GM23338 (cell line): ENCODE measurements at regions not wholly inside any gene's neighbourhood (a gene's known extent, or its start where the extent isn't known, plus 50 kb on each side); places are given as distances from the start of the nearest gene placed in this dataset.
"Not testable (repeated sequence)": the region's sequence is repeated elsewhere in the genome, so short reads cannot be mapped to it uniquely, and the experiment has no call there.

ENCODE experiments used
- ATAC-seq: fragments of 200-7000 bp; cut with Tn5 transposase; 3 replicates; pipeline ENCODE4 v1.9.1; 2020
- DNase-seq: peaks from one replicate; pipeline ENCODE4 v3.0.0-alpha.2; 2015; ENCODE audit warnings: low spot score
- H2AFZ ChIP-seq: fragments of 200-600 bp; sonication (generic); 2 replicates; pipeline ENCODE4 v1.8.0; 2016; ENCODE audit warnings: antibody characterized with exemption, mild to moderate bottlenecking, moderate library complexity
- H3F3A ChIP-seq: fragments of 200-600 bp; sonication (generic); replicated peaks from 2 replicates; pipeline ENCODE4 v1.8.0; 2017; ENCODE audit warnings: antibody characterized with exemption, mixed run types, low read depth
- H3K27ac ChIP-seq: fragments of 200-600 bp; sonication (generic); 2 replicates; pipeline ENCODE4 v1.6.1; 2016; ENCODE audit warnings: low read depth
- H3K27me3 ChIP-seq: fragments of 200-600 bp; sonication (generic); 2 replicates; pipeline ENCODE4 v1.8.0; 2016; ENCODE audit warnings: mild to moderate bottlenecking, mixed run types, moderate library complexity; ENCODE audit not compliant: insufficient read depth
- H3K36me3 ChIP-seq: fragments of 200-600 bp; sonication (generic); 2 replicates; pipeline ENCODE4 v1.8.0; 2016; ENCODE audit warnings: mild to moderate bottlenecking; ENCODE audit not compliant: insufficient read depth
- H3K4me1 ChIP-seq: fragments of 200-600 bp; sonication (generic); 2 replicates; pipeline ENCODE4 v1.8.0; 2016; ENCODE audit warnings: mild to moderate bottlenecking, moderate library complexity; ENCODE audit not compliant: insufficient read depth
- H3K4me2 ChIP-seq: fragments of 200-600 bp; sonication (generic); 2 replicates; pipeline ENCODE4 v1.7.1; 2017; ENCODE audit warnings: mixed run types
- H3K4me3 ChIP-seq: fragments of 200-600 bp; sonication (generic); 2 replicates; pipeline ENCODE4 v1.6.1; 2016; ENCODE audit warnings: mixed run types
- H3K79me2 ChIP-seq: fragments of 200-600 bp; sonication (generic); replicated peaks from 2 replicates; pipeline ENCODE4 v1.8.0; 2017; ENCODE audit warnings: mild to moderate bottlenecking; ENCODE audit not compliant: insufficient read depth
- H3K9me2 ChIP-seq: fragments of 200-600 bp; sonication (generic); 2 replicates; pipeline ENCODE4 v1.8.0; 2017; ENCODE audit not compliant: insufficient read depth
- H4K20me1 ChIP-seq: fragments of 200-600 bp; sonication (generic); replicated peaks from 2 replicates; pipeline ENCODE4 v1.8.0; 2017; ENCODE audit warnings: mild to moderate bottlenecking; ENCODE audit not compliant: insufficient read depth
- H3K27ac Mint-ChIP-seq: 2 replicates; pipeline ENCODE4 v1.8.0; 2020; ENCODE audit warnings: inconsistent platforms, mild to moderate bottlenecking, moderate library complexity, mixed read lengths
- H3K27me3 Mint-ChIP-seq: 3 replicates; pipeline ENCODE4 v1.8.0; 2022; ENCODE audit warnings: low read depth, mild to moderate bottlenecking, moderate library complexity, mixed read lengths, inconsistent platforms; ENCODE audit not compliant: insufficient read depth, poor library complexity
- H3K36me3 Mint-ChIP-seq: 3 replicates; pipeline ENCODE4 v1.8.0; 2021; ENCODE audit warnings: low read depth, mild to moderate bottlenecking, inconsistent platforms, moderate library complexity, mixed read lengths
- H3K4me1 Mint-ChIP-seq: 3 replicates; pipeline ENCODE4 v1.8.0; 2020; ENCODE audit warnings: mild to moderate bottlenecking, inconsistent platforms, mixed read lengths
- H3K4me3 Mint-ChIP-seq: 3 replicates; pipeline ENCODE4 v1.8.0; 2021; ENCODE audit warnings: moderate library complexity, mild to moderate bottlenecking, inconsistent platforms, mixed read lengths
- H3K9me3 Mint-ChIP-seq: 3 replicates; pipeline ENCODE4 v1.8.0; 2020; ENCODE audit warnings: moderate library complexity, mild to moderate bottlenecking, inconsistent platforms, mixed read lengths
- CTCF ChIP-seq, 2 experiments: fragments of 200-600 bp in 1 of 2; sonication (generic) in 1 of 2; conservative IDR thresholded peaks; 2 replicates each; pipeline versions ENCODE4 v1.5.1 to v1.6.1; 2016 to 2017; ENCODE audit warnings: antibody characterized with exemption in 2 of 2, low read depth in 2 of 2, mild to moderate bottlenecking in 2 of 2, moderate library complexity in 1 of 2

DNA sequence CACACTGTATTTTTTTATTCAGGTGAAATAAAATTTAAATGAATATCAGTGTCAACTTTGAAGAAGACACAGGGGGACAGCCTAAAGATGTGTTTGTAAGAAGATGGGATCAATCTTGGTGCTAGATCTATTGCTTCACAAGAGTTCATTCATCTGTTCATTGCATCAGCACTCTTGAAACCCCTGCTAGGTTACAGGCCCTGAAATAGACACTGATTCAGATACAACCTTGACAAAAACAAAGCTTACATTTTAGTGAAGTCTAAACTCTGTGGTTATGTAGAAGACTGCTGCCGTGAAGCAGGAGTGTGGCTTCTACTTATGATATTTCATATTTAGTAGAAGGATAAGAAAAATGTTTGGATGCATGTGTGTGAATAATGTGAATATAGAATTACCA is 215.9 kb upstream of the LRRC61 start:
- H3K4me2 ChIP-seq, H3K27ac ChIP-seq, H3K36me3 ChIP-seq, H3K4me3 ChIP-seq, H3K36me3 Mint-ChIP-seq, H2AFZ ChIP-seq, H3K27ac Mint-ChIP-seq, H3K4me1 ChIP-seq, H3F3A ChIP-seq, H3K9me3 Mint-ChIP-seq, H4K20me1 ChIP-seq, H3K27me3 Mint-ChIP-seq, DNase-seq, H3K79me2 ChIP-seq, H3K4me1 Mint-ChIP-seq, H3K27me3 ChIP-seq, H3K9me2 ChIP-seq, H3K4me3 Mint-ChIP-seq, ATAC-seq: not testable (repeated sequence)

DNA sequence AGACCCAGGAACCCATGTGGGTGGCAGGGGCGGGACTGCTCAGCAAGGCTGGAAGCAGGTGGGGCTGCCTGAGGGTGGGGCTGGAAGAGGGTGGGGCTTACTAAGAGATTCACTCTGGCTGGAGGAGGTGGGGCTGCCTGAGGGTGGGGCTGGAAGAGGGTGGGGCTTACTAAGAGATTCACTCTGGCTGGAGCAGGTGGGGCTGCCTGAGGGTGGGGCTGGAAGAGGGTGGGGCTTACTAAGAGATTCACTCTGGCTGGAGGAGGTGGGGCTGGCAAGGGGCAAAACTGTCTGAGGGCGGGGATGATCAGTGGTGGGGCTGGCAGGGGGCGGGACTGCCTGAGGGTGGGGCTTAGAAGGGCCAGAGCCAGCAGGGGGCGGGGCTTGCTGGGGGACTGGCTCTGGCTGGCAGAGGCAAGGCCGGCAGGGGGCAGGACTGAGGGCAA is 212.8 kb upstream of the LRRC61 start:
- not testable (repeated sequence) for H3K27me3 Mint-ChIP-seq, H3K9me3 Mint-ChIP-seq, H4K20me1 ChIP-seq, H3K4me1 ChIP-seq, H3K27me3 ChIP-seq, H3K36me3 ChIP-seq, H3K36me3 Mint-ChIP-seq, H3K27ac ChIP-seq, H3K27ac Mint-ChIP-seq, H3K4me3 Mint-ChIP-seq, H3K4me1 Mint-ChIP-seq, H3F3A ChIP-seq, H3K79me2 ChIP-seq, H3K4me3 ChIP-seq, H2AFZ ChIP-seq, H3K9me2 ChIP-seq, H3K4me2 ChIP-seq
- peak; percentile 87 for DNase-seq
- ATAC-seq, result peak; percentile 91
- 0 out of 4 replicates have a peak, but pooled peaks of 1 of the 2 experiments have one; percentile 1 for TF ChIP-seq CTCF (conservative IDR thresholded peaks at IDR 0.05; ENCODE audit: low read depth in 2 of 2)

DNA sequence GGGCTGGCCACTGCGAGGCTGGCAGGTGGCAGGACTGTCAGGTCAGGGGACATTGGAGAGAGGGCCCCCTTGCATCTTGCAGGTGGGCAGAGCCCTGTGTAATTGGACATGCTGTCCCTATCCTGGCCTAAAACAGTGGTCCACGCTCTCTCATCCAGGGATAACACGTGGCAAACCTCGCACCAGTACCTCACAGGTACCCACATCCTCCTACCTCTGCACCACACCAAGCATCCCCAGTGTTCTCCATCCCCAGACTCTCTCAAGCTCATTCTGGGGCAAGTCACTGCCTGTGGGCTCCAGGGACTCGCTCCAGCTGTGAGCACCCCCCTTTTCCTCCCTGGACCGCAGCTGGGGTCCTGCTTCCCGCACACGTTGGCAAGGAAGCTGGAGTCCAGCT is 212.3 kb upstream of the LRRC61 start:
- H3K9me3 Mint-ChIP-seq, H3K4me3 ChIP-seq, H4K20me1 ChIP-seq, H3K4me1 ChIP-seq, H3K4me3 Mint-ChIP-seq, DNase-seq, H3K4me2 ChIP-seq, H3K4me1 Mint-ChIP-seq, H3K27me3 ChIP-seq, H3F3A ChIP-seq, H3K79me2 ChIP-seq, H3K36me3 Mint-ChIP-seq, H3K27me3 Mint-ChIP-seq, H2AFZ ChIP-seq, H3K27ac Mint-ChIP-seq, H3K9me2 ChIP-seq, H3K36me3 ChIP-seq, H3K27ac ChIP-seq: not testable (repeated sequence)
- peak; percentile 15; the same call in 2 of the 3 replicates for ATAC-seq

DNA sequence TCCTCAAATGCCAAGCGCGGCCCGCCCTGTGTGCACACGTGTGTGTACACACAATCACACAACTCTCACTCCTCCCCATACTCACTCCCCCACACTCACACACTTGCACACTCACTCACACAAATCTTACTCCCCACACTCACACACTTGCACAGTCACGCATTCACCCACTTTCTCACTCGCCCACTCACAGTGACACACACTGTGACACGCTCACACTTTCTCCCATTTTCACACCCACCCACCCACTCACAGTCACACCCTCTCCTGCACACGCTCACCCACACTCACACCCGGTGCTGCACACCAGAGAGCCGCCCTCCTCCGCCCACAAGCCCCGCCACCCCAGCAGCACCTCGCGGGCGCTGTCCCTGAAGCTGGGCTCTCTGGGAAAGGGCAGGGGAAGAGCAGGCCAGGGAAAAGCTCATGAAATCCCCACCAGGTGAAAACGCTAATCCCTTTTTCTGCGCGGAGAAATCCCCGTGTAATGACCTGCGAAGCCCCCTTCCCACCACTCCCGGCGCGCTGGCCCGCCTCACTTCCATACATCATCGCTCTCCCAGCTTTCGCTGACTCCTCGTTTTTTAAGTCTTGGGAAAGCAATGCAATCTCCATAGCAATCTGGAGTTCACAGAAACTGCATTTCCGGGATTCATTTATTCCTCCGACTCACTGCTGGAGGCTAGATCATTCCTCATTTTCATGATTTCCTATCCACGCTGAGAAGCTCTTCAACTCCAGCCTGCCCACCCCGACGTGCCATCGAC is 211.6 kb upstream of the LRRC61 start:
- not testable (repeated sequence) for H3K4me3 Mint-ChIP-seq, H3K4me1 Mint-ChIP-seq, H3K27me3 Mint-ChIP-seq, DNase-seq, H3K27ac Mint-ChIP-seq, H3K79me2 ChIP-seq, H3K4me2 ChIP-seq, H3K9me3 Mint-ChIP-seq, H3F3A ChIP-seq, H3K4me1 ChIP-seq, H4K20me1 ChIP-seq, H3K27me3 ChIP-seq, H3K36me3 Mint-ChIP-seq, H3K36me3 ChIP-seq, H3K9me2 ChIP-seq, H3K4me3 ChIP-seq, H2AFZ ChIP-seq, H3K27ac ChIP-seq
- ATAC-seq, result peak; percentile 8

DNA sequence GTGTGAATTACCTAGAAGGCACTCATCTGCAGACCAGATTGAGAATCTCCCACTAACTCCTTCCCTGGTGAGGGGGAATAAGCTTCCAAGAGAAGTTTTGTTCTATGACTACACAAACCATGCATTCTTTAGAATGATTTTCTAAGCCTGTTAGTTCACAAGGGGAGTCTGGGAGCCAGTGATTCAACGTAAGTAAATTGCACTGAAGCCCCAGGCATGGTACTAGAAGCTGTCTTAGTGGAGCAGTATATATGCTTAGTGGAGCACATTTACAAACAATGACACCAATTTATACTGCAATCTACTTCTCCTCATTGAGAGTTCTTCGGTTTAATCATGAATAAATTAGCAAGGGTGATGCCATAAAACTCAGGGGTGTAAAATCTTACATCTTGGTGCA is 209.9 kb upstream of the LRRC61 start:
- not testable (repeated sequence) for H3K4me1 ChIP-seq, H3K79me2 ChIP-seq, ATAC-seq, H3K9me2 ChIP-seq, H3K36me3 Mint-ChIP-seq, H3K4me3 Mint-ChIP-seq, H3F3A ChIP-seq, H3K4me1 Mint-ChIP-seq, H4K20me1 ChIP-seq, H2AFZ ChIP-seq, DNase-seq, H3K27ac Mint-ChIP-seq, H3K4me3 ChIP-seq, H3K27ac ChIP-seq, H3K27me3 ChIP-seq, H3K4me2 ChIP-seq, H3K9me3 Mint-ChIP-seq, H3K36me3 ChIP-seq, H3K27me3 Mint-ChIP-seq

GRCh38 chr7:150114591-150114990 is 208.6 kb upstream of the LRRC61 start:
- H3K4me1 ChIP-seq, H3K36me3 Mint-ChIP-seq, H4K20me1 ChIP-seq, H3K27me3 Mint-ChIP-seq, ATAC-seq, H3K4me3 Mint-ChIP-seq, H3K27me3 ChIP-seq, H3K4me1 Mint-ChIP-seq, H3K4me2 ChIP-seq, H3F3A ChIP-seq, H3K27ac ChIP-seq, H3K79me2 ChIP-seq, H3K4me3 ChIP-seq, H3K27ac Mint-ChIP-seq, DNase-seq, H3K9me3 Mint-ChIP-seq, H3K9me2 ChIP-seq, H3K36me3 ChIP-seq, H2AFZ ChIP-seq: not testable (repeated sequence)
